HG03342 (cell line): ENCODE measurements at regions not wholly inside any gene's neighbourhood (a gene's known extent, or its start where the extent isn't known, plus 50 kb on each side); places are given as distances from the start of the nearest gene placed in this dataset.
"Not testable (repeated sequence)": the region's sequence is repeated elsewhere in the genome, so short reads cannot be mapped to it uniquely, and the experiment has no call there.

Experiments used
- ATAC-seq: cut with Tn5 transposase; IDR thresholded peaks from one replicate; pipeline ENCODE4 v1.9.1; 2021; ENCODE audit warnings: mild to moderate bottlenecking, moderate library complexity; ENCODE audit not compliant: unreplicated experiment

DNA sequence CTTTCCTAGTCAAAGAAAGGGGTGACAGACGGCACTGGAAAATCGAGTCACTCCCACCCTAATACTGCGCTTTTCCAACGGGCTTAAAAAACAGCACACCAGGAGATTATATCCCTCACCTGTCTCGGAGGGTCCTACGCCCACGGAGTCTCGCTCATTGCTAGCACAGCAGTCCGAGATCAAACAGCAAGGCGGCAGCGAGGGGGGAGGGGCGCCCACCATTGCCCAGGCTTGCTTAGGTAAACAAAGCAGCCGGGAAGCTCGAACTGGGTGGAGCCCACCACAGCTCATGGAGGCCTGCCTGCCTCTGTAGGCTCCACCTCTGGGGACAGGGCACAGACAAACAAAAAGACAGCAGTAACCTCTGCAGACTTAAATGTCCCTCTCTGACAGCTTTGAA, 280.7 kb downstream of the TFAP2A start:
- not testable (repeated sequence) for ATAC-seq

DNA sequence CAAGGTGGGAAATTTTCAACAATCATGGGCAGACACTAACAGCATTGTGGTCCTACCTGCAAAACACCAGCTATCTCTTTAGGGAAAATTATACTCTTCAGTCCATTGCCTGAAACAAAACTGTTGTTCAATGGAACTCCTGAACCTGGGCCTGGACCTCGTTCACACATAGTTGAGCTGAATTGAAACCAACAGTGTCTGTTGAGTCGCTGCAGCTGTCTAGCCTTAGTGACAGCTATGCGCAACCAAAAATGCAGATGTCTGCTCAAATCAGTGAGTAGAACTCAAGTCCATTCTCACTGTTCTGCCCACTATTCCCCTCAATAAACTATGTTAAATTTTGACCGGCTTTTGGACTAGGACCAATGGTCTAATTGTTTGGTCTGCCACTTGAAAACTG, 286.2 kb downstream of the TFAP2A start:
- ATAC-seq = no peak

DNA sequence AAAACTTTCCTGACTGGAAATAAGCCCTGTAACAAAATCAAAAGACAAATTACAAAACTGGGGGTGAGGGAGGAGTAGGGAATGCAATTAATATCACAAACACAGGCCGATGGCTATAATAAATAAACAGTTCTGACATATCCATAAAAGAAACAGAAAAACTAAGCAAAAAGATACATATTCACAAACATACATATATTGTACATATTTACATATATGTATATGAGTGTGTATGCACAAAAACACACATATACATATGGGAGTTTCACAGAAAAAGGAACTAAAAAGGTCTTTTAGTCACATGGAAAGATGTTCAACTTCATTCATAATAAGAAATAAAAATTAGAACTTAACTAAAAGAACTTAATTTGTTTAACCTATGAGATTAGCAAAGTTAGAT, 292.7 kb downstream of the TFAP2A start:
- ATAC-seq = no peak

DNA sequence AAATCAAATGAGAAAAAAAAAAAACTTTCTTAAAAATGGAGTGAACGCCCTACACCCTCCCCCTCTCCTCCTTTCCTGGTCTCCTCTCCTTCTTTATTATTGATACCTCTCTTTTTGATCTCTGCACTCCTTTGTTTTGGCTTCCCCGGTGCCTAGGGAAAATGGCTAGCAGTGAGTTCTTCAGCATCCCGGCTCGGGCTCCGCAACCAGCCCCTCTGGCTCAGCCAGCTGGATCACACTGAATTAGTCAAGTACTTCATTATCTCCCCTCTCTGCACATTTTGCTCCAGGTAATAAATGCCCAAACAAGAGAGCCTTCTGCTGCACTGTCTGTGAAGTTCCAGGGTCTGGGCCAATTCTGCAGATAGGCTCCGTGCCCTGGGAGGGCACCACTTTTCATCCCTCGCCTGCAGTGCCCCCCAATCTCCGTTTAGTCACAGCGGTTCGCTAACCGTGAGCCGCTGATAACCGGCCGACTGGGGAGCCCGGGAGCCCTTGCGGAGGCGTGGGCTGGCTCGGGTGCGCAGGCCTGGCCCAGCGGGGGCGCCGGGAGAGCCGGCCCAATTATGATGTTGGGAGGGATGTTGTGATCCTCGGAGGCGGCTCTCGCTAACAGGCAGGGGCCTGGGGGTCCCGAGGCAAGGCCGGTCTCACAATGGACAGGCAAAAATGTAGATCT, 301.9 kb downstream of the TFAP2A start:
- no peak for ATAC-seq

DNA sequence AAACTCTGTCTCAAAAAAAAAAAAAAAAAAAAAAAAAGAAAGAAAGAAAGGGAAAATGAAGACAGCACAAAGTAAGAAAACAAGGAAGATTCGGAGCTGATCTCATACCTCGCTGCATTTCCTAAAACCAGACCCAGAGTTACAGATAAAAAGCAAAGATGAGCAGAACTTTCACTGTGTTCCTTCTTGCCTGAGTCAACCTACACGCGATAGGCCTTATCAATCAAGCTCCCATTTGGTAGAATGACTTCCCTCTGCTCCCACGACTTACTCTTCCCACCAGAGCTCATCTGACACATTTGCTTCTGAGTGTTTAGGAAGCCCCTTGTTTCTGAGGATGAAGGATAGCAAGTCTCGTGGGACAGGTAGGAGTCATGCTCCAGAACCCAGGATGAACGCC, 302.9 kb downstream of the TFAP2A start:
- no peak for ATAC-seq

DNA sequence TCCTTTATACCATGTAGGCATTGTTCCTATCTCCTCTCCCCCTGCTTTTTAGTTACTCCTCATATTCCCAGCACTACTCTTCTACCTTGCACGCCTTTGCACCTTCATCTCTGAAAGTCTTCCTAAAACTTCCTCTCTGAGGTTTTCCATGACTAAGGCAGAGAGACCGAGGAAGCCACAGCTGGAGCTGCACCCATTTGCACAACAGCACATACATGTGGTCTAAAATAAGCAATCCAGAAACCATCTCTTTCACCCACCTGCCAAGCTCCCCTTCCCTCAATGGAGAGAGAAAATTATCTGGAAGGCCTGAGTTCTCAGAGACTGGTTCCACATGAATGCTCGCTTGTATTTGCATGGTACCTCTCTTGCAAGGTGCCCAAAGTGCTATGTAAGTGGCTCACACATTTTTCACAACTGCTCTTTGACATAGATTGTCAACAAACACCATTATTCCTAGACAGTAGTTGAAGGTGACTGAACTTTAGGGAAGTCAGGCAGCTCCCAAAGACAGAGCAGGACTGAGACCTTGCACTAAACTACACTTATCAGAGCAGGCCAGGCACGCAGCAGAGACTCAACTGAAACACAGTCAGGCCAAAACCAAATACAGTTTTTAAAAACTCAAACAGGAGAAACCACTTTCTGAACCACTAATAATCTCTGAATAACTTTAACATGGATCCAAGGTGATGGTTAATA, 313.2 kb downstream of the TFAP2A start:
- ATAC-seq = no peak

DNA sequence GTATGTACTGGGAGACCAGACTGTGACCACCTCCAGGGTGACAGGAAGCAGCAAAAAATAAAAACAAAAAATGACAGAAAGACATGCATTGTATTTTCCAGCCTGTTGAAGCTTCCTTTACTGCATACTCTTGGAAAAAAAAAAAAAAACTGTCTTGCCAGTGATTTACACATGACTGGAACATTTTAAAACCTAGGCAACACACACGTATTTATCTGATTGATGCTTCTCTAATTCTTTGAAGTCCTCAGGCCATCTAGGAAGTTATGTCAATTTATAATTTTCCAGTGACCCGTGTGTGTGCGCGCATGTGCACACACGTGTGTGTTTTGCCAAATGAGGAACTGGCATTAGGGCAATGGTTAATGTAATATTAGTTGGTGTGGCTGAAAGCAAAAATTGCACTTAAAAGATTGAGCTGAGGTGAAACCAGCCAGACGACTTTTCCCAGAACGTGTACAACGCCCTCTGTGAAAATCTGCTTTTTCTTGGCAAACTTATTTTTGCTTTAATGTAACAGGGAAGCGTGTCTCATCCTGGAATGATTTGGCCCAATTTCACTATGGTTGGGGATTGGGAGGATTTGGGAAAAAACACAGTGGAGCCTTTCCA, 315.2 kb downstream of the TFAP2A start:
- no peak for ATAC-seq

DNA sequence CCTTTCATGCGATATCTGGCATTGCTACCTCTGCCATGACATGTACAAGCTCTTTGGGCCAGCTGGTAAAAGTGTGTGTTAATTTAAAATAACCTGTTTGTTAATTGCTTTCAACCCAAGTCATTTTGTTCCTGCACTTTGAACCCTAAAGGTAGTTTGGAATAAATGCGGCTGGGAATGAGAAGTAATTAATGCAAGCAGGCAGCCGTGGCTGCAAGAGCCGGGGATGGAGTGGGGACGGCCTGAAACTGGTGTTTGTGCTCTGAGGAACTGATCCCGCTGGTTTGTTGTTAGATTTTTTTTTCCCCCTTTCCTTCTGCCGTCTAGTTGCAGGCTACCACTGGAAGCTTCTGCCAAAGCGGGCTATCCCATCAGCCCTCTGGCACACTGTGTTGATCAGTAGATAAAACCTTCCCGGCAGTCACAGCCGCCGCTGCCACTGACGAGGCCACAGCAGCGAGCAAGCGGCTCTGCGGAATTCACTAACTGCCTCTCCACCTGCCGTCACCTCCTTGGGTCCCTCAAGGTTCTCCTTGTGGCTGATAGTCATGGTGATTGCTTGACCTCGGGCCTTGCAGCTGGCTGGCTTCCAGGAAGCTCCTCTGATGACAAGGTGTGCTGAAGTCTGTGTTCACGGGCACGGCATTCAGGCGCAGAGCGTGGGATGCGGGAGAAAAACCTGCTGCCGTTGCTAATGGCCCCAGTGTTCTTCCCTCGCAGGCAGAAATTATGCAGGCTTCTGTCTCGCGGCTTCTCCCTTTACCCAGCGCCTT, 315.9 kb downstream of the TFAP2A start:
- ATAC-seq = no peak

DNA sequence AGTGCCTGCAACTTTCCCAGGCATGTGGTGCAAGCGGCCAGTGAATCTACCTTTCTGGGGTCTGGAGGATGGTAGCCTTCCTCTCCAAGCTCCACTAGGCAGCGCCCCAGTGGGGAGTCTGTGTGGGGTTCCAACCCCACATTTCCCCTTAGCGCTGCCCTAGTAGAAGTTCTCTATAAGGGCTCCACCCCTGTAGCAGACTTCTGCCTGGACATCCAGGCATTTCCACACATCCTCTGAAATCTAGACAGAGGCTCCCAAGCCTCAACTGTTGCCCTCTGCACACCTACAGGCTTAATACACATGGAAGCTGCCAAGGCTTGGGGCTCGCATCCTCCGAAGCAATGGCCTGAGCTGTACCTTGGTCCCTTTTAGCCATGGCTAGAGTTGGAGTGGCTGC, 321.6 kb downstream of the TFAP2A start:
- no peak for ATAC-seq

DNA sequence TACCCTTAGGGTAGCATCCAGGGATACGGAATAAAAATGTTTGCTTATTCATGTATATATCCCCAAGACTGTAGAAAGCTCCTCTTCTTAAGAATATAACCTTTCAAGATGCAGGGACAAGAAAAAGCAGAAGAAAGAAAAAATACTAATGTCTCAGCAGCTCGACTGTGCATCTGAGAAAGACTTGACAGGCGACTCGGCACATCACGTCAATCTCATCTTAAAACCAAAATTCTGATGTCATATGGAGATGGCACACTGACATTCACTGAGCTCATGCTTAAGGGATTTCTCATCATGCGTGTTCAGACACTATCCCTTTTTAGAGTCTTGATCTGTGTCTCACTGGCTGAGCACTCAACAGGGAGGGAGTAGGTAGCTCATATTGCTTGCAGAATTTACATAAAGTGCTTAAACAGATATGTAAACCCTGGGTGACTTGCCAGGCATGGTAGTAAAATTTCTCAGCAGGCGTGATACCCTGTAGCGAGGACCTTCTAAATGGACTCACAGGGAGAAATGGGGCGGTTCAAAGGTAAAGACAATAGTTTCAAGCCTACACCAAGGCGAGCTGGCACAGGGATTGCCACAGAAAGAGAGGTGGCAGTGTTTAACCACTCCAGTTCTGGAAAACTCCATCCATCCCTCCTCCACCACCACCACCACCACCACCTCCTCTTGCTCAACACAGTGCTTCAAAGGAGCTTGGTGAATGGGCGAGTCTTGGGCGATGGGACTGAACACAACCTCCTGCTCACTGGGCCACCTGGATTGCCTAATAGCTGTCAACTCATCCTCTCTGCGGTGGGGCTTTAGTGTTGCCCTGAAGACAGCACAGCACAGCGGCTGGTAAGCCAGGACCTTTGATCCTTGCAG, 330.5 kb downstream of the TFAP2A start:
- ATAC-seq = no peak

DNA sequence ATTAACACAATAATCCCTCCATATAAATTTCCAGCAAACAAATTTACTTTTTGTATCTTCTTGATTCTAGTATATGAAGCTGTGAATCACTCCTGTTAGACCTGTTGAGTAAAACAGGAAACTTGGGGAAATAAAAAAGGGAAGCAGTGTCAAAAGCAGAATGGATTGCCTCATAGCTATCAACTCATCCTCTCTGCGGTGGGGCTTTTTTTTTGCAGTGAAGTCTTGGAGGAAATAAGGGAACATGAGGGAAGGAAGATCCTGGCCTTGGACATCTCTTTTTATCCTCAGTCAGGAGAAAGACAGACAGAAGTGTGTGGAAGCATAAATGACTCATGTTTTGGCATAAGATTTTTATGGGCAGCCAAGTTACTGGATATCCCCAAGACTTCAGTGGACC, 332.5 kb downstream of the TFAP2A start:
- ATAC-seq = no peak

DNA sequence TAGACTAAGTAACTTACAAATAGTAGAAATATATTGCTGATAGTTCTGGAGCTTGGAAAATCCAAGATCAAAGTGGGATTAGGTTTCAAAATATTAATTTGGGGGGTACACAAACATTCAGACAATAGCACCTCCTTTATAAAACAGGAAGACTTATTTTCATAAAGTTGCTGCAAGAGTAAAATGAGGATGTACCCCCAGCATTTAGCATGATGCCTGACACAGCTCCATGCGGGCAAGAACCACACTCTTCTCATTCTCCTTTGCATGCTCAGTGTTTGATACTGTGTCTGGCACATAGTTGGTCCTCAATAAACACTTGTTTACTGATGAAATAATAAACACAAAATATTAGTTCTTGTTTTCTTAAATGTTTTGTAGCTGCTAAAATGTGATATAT, 332.9 kb downstream of the TFAP2A start:
- ATAC-seq = no peak

DNA sequence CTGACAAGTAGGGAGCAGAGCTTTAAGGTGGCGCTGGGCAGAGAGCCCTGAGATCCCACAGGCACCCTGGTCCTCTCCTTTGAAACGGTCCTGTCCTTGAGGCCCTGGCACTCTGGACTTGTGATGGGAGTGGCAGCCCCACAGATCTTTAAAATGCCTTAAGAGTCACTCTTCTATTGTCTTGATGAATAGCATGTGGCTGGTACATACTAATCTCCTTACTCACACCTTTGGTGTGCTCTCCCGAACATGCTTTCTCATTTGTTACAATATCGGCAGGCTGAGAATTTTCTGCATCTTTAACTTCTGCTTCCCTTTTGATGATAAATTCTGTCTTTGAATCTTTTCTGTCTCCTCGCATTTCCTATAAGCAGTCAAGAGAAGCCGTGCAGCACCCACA, 333.8 kb downstream of the TFAP2A start:
- no peak for ATAC-seq

DNA sequence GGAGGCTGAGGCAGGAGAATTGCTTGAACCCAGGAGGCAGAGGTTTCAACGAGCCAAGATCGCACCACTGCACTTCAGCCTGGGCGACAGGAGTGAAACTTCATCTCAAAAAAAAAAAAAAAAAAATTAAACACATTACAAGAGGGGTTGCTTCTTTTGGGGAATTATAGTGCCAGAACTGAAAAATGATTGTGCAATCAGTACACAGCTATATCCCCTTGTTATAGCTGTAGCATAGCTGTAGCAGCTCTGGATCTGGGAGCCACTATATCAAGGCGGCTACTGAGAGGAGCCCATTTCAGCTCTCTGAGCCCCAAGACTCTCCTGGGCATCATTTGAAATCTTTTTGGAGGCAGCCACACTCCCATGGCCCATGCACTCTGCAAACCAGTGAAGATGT, 334.3 kb downstream of the TFAP2A start:
- ATAC-seq = no peak

DNA sequence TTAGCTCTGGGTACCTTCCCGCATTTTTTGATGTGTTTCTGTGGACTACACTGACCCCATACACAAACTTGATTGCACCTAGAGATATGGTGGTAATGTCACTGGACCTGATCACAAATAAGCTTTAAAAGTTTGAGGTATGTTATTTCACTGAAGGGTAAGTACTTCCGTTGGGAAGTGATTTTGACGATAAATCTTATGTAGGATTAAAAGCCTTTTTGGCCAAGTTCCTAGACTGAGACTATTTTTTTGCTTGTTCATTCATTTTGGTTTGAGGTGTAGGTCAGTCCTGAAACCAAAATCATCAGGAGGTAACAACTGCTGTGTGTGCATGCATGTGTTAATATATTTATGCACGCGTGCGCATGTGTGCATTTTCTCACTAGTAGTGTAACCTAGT, 336.3 kb downstream of the TFAP2A start:
- no peak for ATAC-seq

DNA sequence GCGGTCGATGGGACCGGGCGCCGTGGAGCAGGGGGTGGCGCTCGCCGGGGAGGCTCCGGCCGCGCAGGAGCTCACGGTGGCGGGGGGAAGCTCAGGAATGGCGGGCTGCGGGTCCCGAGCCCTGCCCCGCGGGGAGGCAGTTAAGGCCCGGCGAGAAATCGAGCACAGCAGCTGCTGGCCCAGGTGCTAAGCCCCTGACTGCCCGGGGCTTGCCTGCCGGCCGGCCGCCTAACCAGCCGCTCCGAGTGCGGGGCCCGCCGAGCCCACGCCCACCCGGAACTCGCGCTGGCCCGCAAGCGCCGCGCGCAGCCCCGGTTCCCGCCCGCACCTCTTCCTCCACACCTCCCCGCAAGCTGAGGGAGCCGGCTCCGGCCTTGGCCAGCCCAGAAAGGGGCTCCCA, 340.1 kb downstream of the TFAP2A start:
- not testable (repeated sequence) for ATAC-seq

DNA sequence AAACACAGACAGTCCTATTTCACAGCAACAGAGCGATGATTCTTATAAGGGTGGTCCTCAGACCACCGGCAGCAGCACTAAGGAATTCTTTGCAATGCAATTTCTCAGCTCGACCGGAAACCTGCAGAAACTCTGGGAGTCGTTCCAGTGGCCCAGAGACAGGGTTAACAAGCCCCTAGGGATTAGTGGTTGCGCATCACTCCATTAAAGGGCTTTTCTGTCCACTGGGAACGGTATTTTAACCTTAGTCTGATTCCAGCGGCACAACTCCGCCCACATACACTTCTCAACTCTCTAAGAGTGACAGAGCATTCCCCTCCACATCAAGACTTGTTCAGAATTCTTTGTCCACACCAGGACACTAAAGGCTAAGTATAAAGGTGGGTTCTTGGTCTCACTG, 341.5 kb downstream of the TFAP2A start:
- no peak for ATAC-seq

DNA sequence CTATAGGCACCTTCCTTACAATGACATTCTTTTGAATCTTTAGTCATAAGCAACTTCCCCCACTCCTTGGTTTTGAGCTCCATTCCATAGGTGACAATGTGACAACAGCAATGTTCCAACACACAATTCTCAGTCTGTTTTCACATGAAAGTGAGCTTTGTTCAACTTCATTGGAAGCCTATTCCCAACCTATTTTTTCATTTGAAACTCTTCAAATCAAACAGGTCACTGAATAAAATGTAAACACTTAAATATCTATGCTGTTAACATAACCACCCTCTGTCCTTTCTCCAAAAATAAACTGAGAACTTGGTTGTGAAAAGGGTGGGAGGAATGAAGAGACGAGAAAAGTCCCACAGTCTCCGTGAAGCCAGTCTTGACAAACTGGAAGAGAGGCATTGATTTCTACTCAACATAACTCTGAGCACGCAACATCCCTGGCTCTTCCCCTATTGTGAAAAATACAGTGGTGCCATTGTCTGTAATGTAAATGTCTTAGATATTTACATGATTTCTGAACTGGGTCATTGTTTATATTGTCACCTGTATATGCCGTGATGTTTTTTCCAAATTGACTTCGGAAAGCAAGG, 343.1 kb downstream of the TFAP2A start:
- ATAC-seq = no peak

DNA sequence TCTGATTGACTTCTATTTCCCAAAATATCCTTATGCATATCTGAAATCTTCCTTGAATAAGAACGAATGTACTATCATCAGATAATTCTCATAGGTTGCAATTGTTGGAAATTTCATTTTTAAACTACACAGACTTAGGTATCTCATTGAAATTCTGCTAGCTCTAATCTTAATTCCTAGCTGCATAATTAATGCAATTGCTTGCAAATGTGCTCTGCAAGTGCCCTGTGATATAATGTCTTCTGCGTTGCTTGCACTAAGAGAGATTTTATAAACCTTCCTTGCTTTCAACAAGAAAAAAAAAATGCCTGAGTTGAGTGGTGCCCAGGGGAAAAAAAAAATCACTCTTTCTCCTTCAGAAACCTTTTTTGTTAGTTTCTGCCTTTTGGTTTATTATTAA, 354.9 kb downstream of the TFAP2A start:
- no peak for ATAC-seq

DNA sequence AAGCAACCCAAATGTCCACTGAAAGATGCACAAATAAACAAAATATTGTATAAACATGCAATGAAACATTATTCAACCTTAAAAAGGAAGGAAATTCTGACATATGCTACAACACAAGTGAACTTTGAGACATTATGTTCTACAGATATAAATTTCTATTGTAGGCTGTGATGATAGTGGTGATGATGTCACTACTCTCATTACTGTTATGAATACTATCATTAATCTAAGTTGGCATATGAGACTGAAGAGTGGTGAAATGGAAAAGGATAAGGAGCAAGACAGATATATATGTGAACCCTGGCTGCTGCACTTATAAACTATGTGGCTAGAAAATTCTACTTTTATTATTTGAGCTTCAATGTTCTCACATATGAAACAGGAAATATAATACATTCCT, 360.2 kb downstream of the TFAP2A start:
- ATAC-seq = no peak
